ENCODE measurements at regions not wholly inside any gene's neighbourhood (a gene's known extent, or its start where the extent isn't known, plus 50 kb on each side); places are given as distances from the start of the nearest gene placed in this dataset.

DNA sequence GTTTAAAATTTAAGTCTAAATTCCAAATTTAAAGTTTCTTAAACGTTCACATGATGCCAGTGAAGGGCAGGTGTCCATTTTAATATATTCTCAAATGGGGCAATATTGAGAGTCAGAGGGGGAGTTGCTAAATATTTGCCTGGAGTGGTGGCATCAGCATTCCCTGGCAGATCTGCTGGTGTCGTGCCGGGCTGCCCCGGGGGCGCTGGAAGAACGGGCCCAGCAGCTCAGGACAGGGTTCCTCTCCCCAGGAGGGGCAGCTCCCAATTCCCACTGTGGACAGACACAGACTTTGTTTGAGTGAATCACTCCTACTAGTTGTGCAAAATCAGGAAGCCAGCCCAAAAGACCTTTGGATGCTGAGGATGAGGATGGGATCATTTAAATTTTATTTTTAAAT, 468.7 kb upstream of the B3GAT1 start (continued):
- TF ChIP-seq FOSL1 (IDR thresholded peaks at IDR 0.05; ENCODE audit: insufficient read depth, low read depth, low read length) (no peak), TEAD4 (IDR thresholded peaks at IDR 0.05; ENCODE audit: low read depth, low read length) (no peak), SAP30 (IDR thresholded peaks at IDR 0.05; ENCODE audit: insufficient read depth, insufficient replicate concordance, low read length) (no peak), SIN3A (conservative IDR thresholded peaks at IDR 0.05 in 1 of 2, IDR thresholded peaks at IDR 0.05 in 1 of 2; ENCODE audit: low read depth in 1 of 2, low read length in 2 of 2) (no peak)
